Smooth muscle cell (in vitro differentiated cells): ENCODE measurements at regions not wholly inside any gene's neighbourhood (a gene's known extent, or its start where the extent isn't known, plus 50 kb on each side); places are given as distances from the start of the nearest gene placed in this dataset.

Experiments
- DNase-seq: peaks from one replicate; lab custom pipeline; 2025; ENCODE audit not compliant: unreplicated experiment; lab: John Stamatoyannopoulos, UW
- H2AFZ ChIP-seq: fragments of 200-600 bp; sonication (generic); 2 replicates; pipeline ENCODE4 v1.6.0; 2016; ENCODE audit warnings: antibody characterized with exemption, low read depth, mild to moderate bottlenecking
- H3F3A ChIP-seq: fragments of 200-600 bp; sonication (generic); 2 replicates; pipeline ENCODE4 v1.6.0; 2017; ENCODE audit warnings: antibody characterized with exemption, low read depth
- H3K27ac ChIP-seq: fragments of 200-600 bp; sonication (generic); 2 replicates; pipeline ENCODE4 v1.5.1; 2016; ENCODE audit warnings: low read depth, mild to moderate bottlenecking
- H3K27me3 ChIP-seq: fragments of 200-600 bp; sonication (generic); 2 replicates; pipeline ENCODE4 v1.6.1; 2016; ENCODE audit warnings: low read depth, mild to moderate bottlenecking
- H3K36me3 ChIP-seq: fragments of 200-600 bp; sonication (generic); 2 replicates; pipeline ENCODE4 v1.5.1; 2016; ENCODE audit warnings: low read depth
- H3K4me1 ChIP-seq: fragments of 200-600 bp; sonication (generic); 2 replicates; pipeline ENCODE4 v1.5.1; 2016; ENCODE audit warnings: low read depth
- H3K4me2 ChIP-seq: fragments of 200-600 bp; sonication (generic); 2 replicates; pipeline ENCODE4 v1.6.0; 2016; ENCODE audit warnings: mild to moderate bottlenecking
- H3K4me3 ChIP-seq: fragments of 200-600 bp; sonication (generic); 2 replicates; pipeline ENCODE4 v1.5.1; 2016; ENCODE audit warnings: mild to moderate bottlenecking
- H3K79me2 ChIP-seq: fragments of 200-600 bp; sonication (generic); 2 replicates; pipeline ENCODE4 v1.6.0; 2016; ENCODE audit warnings: low read depth, mild to moderate bottlenecking
- H3K9ac ChIP-seq: fragments of 200-600 bp; sonication (generic); 2 replicates; pipeline ENCODE4 v1.6.0; 2016; ENCODE audit warnings: low read depth
- H3K9me3 ChIP-seq: fragments of 200-600 bp; sonication (generic); replicated peaks from 2 replicates; pipeline ENCODE4 v1.5.1; 2016; ENCODE audit warnings: low read depth
- H4K20me1 ChIP-seq: fragments of 200-600 bp; sonication (generic); 2 replicates; pipeline ENCODE4 v1.6.0; 2016; ENCODE audit warnings: low read depth
- WGBS: methylation state at CpG from one replicate; pipeline ENCODE4 v1.1.7; 2016; ENCODE audit warnings: low lambda C conversion rate; 5-methylcytosine and 5-hydroxymethylcytosine counted together
- TF ChIP-seq, protein P1 (sequence below): fragments of 200-600 bp; sonication (generic); IDR thresholded peaks from 2 replicates; pipeline ENCODE4 v1.5.1; 2017; ENCODE audit warnings: borderline replicate concordance, mild to moderate bottlenecking, antibody characterized with exemption; ENCODE audit not compliant: insufficient read depth, poor library complexity, severe bottlenecking

DNA sequence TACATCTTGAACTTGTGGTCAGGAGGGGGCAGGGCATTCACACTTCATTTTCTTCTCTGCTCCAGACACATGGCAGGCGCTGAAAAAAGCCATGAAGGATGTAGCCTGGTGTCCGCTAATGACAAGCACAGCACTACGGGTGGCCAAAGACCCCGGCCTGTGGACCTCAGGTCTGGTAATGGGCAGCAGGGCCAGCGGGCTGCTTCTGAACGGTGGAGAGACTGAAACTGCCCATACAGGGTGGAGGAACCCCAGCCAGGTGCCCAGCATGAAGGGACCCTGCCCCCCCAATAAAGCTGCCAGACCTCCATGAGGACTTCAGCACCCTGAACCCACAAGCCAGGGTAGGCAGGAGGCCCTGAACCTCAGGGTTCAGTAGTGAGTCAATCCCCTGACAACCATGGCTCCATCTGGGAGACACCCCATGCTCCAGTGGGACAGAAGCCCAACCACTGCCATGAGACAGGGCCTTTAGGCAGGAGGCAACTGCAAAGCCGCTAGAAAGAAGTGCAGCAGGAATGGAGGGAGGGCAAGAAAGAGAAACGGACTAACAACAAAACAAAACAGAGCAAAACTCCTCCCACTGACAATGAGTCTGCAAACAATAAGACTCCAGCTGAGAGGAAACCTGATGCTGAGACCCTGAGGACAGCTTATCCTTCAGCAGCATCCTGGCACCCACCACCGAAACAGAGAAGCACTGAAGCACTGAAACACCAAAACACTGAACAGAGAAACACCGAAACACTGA lies 140.2 kb upstream of the PPP2R2D start:
- Histone ChIP-seq H3K9me3 (no peaks in the 10 kb centered on the region), H3K27me3 (no peaks in the 10 kb centered on the region), H2AFZ (no peak overlapping the region), H3K79me2 (no peaks in the 10 kb centered on the region), H3K9ac (no peak overlapping the region), H3K4me1 (peaks cover 19% of the 10 kb centered on the region), H3F3A (no peaks in the 10 kb centered on the region), H3K36me3 (no peaks in the 10 kb centered on the region), H3K4me2 (no peak overlapping the region), H4K20me1 (no peaks in the 10 kb centered on the region), H3K4me3 (no peak overlapping the region), H3K27ac (no peak overlapping the region)
- DNase-seq = no peak
- WGBS = 76% methylated on average over 10 of the region's 10 CpGs
- TF ChIP-seq, protein P1, sequence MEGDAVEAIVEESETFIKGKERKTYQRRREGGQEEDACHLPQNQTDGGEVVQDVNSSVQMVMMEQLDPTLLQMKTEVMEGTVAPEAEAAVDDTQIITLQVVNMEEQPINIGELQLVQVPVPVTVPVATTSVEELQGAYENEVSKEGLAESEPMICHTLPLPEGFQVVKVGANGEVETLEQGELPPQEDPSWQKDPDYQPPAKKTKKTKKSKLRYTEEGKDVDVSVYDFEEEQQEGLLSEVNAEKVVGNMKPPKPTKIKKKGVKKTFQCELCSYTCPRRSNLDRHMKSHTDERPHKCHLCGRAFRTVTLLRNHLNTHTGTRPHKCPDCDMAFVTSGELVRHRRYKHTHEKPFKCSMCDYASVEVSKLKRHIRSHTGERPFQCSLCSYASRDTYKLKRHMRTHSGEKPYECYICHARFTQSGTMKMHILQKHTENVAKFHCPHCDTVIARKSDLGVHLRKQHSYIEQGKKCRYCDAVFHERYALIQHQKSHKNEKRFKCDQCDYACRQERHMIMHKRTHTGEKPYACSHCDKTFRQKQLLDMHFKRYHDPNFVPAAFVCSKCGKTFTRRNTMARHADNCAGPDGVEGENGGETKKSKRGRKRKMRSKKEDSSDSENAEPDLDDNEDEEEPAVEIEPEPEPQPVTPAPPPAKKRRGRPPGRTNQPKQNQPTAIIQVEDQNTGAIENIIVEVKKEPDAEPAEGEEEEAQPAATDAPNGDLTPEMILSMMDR = no peak

GRCh38 chr10:131762789-131763696 lies 137.8 kb upstream of the PPP2R2D start:
- 87% methylated on average over 15 of the region's 15 CpGs for WGBS
- Histone ChIP-seq H3F3A (no peaks in the 10 kb centered on the region), H3K9ac (no peak overlapping the region), H4K20me1 (no peaks in the 10 kb centered on the region), H3K4me1 (peaks cover 11% of the 10 kb centered on the region), H2AFZ (no peak overlapping the region), H3K4me3 (no peak overlapping the region), H3K27me3 (no peaks in the 10 kb centered on the region), H3K9me3 (no peaks in the 10 kb centered on the region), H3K36me3 (no peaks in the 10 kb centered on the region), H3K4me2 (no peak overlapping the region), H3K27ac (no peak overlapping the region), H3K79me2 (no peaks in the 10 kb centered on the region)
- TF ChIP-seq, protein P1 = no peak
- no peak for DNase-seq

DNA sequence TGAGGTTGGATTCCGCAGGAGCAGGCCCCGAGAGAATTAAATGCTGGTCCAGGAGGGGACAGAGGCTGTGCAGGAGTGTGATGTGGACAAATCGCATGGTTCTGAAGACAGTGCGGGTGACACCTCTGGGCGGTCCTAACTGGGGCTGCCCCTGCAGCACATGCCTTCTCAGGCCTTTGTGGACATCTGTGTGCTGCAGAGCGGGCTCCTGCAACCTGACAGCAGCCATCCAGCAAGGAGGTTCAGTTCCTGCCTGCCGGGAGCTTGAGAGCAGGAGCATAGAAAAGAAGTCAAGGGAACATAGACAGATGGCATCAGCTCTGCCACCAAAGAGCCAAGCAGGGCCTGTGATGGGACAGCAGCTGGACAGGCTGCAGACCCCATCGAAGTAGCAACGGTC lies 135.9 kb upstream of the PPP2R2D start:
- H3K4me1 ChIP-seq = peaks cover 11% of the 10 kb centered on the region
- H3F3A ChIP-seq = no peaks in the 10 kb centered on the region
- WGBS = 87% methylated on average over 9 of the region's 9 CpGs
- H3K4me3 ChIP-seq = no peak overlapping the region
- H3K27ac ChIP-seq = no peak overlapping the region
- no peak overlapping the region for H2AFZ ChIP-seq
- H4K20me1 ChIP-seq = no peaks in the 10 kb centered on the region
- no peak overlapping the region for H3K9ac ChIP-seq
- H3K36me3 ChIP-seq = no peaks in the 10 kb centered on the region
- no peaks in the 10 kb centered on the region for H3K79me2 ChIP-seq
- H3K27me3 ChIP-seq = no peaks in the 10 kb centered on the region
- TF ChIP-seq, protein P1 = no peak
- no peak for DNase-seq
- no peaks in the 10 kb centered on the region for H3K9me3 ChIP-seq
- H3K4me2 ChIP-seq = no peak overlapping the region
